Neural cell (in vitro differentiated cells): ENCODE measurements at regions not wholly inside any gene's neighbourhood (a gene's known extent, or its start where the extent isn't known, plus 50 kb on each side); places are given as distances from the start of the nearest gene placed in this dataset.

Experiments
- EP300 ChIP-seq: fragments of 450-650 bp; conservative IDR thresholded peaks from 2 replicates; pipeline ENCODE4 v1.6.1; 2014; ENCODE audit warnings: antibody characterized with exemption, mild to moderate bottlenecking, moderate library complexity; ENCODE audit not compliant: poor library complexity, severe bottlenecking
- TF ChIP-seq, protein P1 (sequence below): fragments of 450-650 bp; IDR thresholded peaks from 2 replicates; pipeline ENCODE4 v1.5.1; 2014; ENCODE audit warnings: antibody characterized with exemption, mild to moderate bottlenecking, moderate library complexity; ENCODE audit not compliant: poor library complexity, severe bottlenecking
- TF ChIP-seq, protein P2 (sequence below): IDR thresholded peaks from 2 replicates; pipeline ENCODE4 v1.6.1; 2012; ENCODE audit warnings: borderline replicate concordance

DNA sequence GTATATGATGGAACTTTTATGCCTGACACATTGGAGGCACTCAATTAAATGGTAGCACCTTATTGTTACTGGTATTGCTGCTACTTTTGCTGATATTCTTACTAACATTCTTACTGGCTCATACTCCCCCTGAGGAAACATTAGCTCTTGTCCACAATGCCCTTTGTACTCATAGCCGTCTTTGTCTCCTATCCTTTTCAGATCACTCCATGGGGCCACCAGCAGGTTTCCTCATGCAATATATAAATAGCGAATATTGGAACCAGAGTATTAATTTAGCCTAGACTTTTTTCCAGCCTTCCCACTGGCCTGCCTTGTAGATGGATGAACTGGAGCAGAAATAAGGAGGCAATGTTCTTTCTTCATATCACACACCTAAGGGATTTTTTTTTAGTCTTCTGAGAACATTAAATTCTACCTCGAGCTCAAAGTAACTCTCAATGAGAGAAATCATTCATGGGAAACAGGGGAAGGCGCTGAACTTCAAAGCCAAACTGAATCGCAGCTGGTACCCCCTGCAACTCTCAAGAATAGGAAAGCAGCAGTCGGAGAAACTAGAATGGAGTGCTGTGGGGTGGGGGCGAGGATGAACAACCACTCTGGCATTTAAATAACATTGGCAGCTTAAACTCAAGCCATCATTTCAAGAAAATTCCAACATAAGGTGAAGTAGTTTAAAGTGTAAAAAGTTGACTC lies 300.3 kb downstream of the TAFA4 start:
- TF ChIP-seq, protein P1, sequence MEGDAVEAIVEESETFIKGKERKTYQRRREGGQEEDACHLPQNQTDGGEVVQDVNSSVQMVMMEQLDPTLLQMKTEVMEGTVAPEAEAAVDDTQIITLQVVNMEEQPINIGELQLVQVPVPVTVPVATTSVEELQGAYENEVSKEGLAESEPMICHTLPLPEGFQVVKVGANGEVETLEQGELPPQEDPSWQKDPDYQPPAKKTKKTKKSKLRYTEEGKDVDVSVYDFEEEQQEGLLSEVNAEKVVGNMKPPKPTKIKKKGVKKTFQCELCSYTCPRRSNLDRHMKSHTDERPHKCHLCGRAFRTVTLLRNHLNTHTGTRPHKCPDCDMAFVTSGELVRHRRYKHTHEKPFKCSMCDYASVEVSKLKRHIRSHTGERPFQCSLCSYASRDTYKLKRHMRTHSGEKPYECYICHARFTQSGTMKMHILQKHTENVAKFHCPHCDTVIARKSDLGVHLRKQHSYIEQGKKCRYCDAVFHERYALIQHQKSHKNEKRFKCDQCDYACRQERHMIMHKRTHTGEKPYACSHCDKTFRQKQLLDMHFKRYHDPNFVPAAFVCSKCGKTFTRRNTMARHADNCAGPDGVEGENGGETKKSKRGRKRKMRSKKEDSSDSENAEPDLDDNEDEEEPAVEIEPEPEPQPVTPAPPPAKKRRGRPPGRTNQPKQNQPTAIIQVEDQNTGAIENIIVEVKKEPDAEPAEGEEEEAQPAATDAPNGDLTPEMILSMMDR, result no peak
- TF ChIP-seq EP300, result no peak
- TF ChIP-seq, protein P2, sequence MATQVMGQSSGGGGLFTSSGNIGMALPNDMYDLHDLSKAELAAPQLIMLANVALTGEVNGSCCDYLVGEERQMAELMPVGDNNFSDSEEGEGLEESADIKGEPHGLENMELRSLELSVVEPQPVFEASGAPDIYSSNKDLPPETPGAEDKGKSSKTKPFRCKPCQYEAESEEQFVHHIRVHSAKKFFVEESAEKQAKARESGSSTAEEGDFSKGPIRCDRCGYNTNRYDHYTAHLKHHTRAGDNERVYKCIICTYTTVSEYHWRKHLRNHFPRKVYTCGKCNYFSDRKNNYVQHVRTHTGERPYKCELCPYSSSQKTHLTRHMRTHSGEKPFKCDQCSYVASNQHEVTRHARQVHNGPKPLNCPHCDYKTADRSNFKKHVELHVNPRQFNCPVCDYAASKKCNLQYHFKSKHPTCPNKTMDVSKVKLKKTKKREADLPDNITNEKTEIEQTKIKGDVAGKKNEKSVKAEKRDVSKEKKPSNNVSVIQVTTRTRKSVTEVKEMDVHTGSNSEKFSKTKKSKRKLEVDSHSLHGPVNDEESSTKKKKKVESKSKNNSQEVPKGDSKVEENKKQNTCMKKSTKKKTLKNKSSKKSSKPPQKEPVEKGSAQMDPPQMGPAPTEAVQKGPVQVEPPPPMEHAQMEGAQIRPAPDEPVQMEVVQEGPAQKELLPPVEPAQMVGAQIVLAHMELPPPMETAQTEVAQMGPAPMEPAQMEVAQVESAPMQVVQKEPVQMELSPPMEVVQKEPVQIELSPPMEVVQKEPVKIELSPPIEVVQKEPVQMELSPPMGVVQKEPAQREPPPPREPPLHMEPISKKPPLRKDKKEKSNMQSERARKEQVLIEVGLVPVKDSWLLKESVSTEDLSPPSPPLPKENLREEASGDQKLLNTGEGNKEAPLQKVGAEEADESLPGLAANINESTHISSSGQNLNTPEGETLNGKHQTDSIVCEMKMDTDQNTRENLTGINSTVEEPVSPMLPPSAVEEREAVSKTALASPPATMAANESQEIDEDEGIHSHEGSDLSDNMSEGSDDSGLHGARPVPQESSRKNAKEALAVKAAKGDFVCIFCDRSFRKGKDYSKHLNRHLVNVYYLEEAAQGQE, result no peak
